ENCODE measurements at regions not wholly inside any gene's neighbourhood (a gene's known extent, or its start where the extent isn't known, plus 50 kb on each side); places are given as distances from the start of the nearest gene placed in this dataset.

- Histone ChIP-seq H2AFZ (ENCODE audit: low read depth) (no peak overlapping the region), H3K4me1 (ENCODE audit: control insufficient read depth in 1 of 2, insufficient read depth in 2 of 2, low read depth in 1 of 2, low read length in 1 of 2) (no peaks in the 10 kb centered on the region; a peak in 1 of 4 replicates), H3F3A (replicated peaks; ENCODE audit: insufficient read depth) (no peaks in the 10 kb centered on the region), H3K9ac (no peak overlapping the region), H3K36me3 (replicated peaks in 1 of 2; ENCODE audit: control insufficient read depth in 1 of 2, insufficient read depth in 2 of 2, low read length in 1 of 2) (no peaks in the 10 kb centered on the region), H4K20me1 (ENCODE audit: insufficient read depth) (no peaks in the 10 kb centered on the region), H3K9me3 (peaks cover 18% of the 10 kb centered on the region; the same call in 1 of the 2 replicates), H3K4me2 (no peak overlapping the region), H3K79me2 (ENCODE audit: insufficient read depth) (no peaks in the 10 kb centered on the region), H3K27me3 (ENCODE audit: insufficient read depth) (no peaks in the 10 kb centered on the region), H3K27ac (ENCODE audit: low read depth in 2 of 2, low read length in 1 of 2) (no peak overlapping the region), H3K9me2 (no peaks in the 10 kb centered on the region), H3K4me3 (ENCODE audit: low read depth in 2 of 2, low read length in 1 of 2) (no peak overlapping the region)
- no peak for DNase-seq
- WGBS (ENCODE audit: low lambda C conversion rate) = 31% methylated on average over 11 of the region's 11 CpGs
- TF ChIP-seq GABPA (IDR thresholded peaks at IDR 0.05; ENCODE audit: low read depth) (no peak), CTCF (IDR thresholded peaks at IDR 0.05) (no peak)
- TF ChIP-seq, protein P1, sequence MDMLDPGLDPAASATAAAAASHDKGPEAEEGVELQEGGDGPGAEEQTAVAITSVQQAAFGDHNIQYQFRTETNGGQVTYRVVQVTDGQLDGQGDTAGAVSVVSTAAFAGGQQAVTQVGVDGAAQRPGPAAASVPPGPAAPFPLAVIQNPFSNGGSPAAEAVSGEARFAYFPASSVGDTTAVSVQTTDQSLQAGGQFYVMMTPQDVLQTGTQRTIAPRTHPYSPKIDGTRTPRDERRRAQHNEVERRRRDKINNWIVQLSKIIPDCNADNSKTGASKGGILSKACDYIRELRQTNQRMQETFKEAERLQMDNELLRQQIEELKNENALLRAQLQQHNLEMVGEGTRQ (IDR thresholded peaks at IDR 0.05; ENCODE audit: borderline replicate concordance, low read depth, low read length) = no peak
- CTCF ChIA-PET = interaction anchor here (1.0 to 1.8 kb wide), 3 partner anchors 8 to 42 kb away, joined by 3 to 9 read pairs (median 3); no protein-coding TSS in a partner anchor
- POLR2A ChIA-PET = no interaction called here
Measured at GRCh38 chr2:479031-479430, 191.1 kb upstream of the ALKAL2 start.

GRCh38 chr2:471560-471959 lies 183.7 kb upstream of the ALKAL2 start:
- no peak overlapping the region for H3K4me2 ChIP-seq
- no peak for DNase-seq
- CTCF ChIA-PET = interaction anchor here (0.7 to 2.5 kb wide), 3 partner anchors 9 to 58 kb away, joined by 3 to 9 read pairs (median 4); no protein-coding TSS in a partner anchor

More at GRCh38 chr2:471560-471959, 183.7 kb upstream of the ALKAL2 start:
- TF ChIP-seq IRF3 (IDR thresholded peaks at IDR 0.05; ENCODE audit: low read depth, low read length) (no peak), SIN3A (IDR thresholded peaks at IDR 0.05; ENCODE audit: borderline replicate concordance, low read depth, low read length) (no peak), PBX3 (IDR thresholded peaks at IDR 0.05) (no peak), MXI1 (IDR thresholded peaks at IDR 0.05; ENCODE audit: low read depth, low read length) (no peak)
- H2AFZ ChIP-seq (ENCODE audit: low read depth) = no peak overlapping the region
- no peaks in the 10 kb centered on the region for H4K20me1 ChIP-seq (ENCODE audit: insufficient read depth)
- H3K79me2 ChIP-seq (ENCODE audit: insufficient read depth) = no peaks in the 10 kb centered on the region
- H3F3A ChIP-seq (replicated peaks; ENCODE audit: insufficient read depth) = no peaks in the 10 kb centered on the region
- POLR2A ChIA-PET = no interaction called here
- no peaks in the 10 kb centered on the region for H3K27me3 ChIP-seq (ENCODE audit: insufficient read depth)
- H3K27ac ChIP-seq (ENCODE audit: low read depth in 2 of 2, low read length in 1 of 2) = no peak overlapping the region
- no peak overlapping the region for H3K9ac ChIP-seq
- H3K36me3 ChIP-seq (replicated peaks in 1 of 2; ENCODE audit: control insufficient read depth in 1 of 2, insufficient read depth in 2 of 2, low read length in 1 of 2) = no peaks in the 10 kb centered on the region
- peaks cover 15% of the 10 kb centered on the region; the same call in 1 of the 2 replicates for H3K9me3 ChIP-seq
- WGBS (ENCODE audit: low lambda C conversion rate) = 50% methylated on average over 8 of the region's 8 CpGs
- H3K9me2 ChIP-seq = no peaks in the 10 kb centered on the region
- H3K4me3 ChIP-seq (ENCODE audit: low read depth in 2 of 2, low read length in 1 of 2) = no peak overlapping the region
- H3K4me1 ChIP-seq (ENCODE audit: control insufficient read depth in 1 of 2, insufficient read depth in 2 of 2, low read depth in 1 of 2, low read length in 1 of 2) = peaks cover 0 to 2% of the 10 kb centered on the region in 2 experiments; a peak in 1 of 4 replicates
